NOMO-1 treated with dmso at 0.1 percent for 144 hours (cell line): ENCODE measurements at regions not wholly inside any gene's neighbourhood (a gene's known extent, or its start where the extent isn't known, plus 50 kb on each side); places are given as distances from the start of the nearest gene placed in this dataset.

Experiments
- DNase-seq: peaks from one replicate; lab custom pipeline; 2025; ENCODE audit not compliant: unreplicated experiment; lab: John Stamatoyannopoulos, UW

- DNase-seq = no peak
Observed at GRCh38 chr6:91447081-91447480, 860.2 kb upstream of the MAP3K7 start.

GRCh38 chr6:91443405-91443804, 856.5 kb upstream of the MAP3K7 start:
- no peak for DNase-seq

- DNase-seq = no peak
Observed at GRCh38 chr6:91442342-91442741, 855.5 kb upstream of the MAP3K7 start.

GRCh38 chr6:91438570-91438969, 851.7 kb upstream of the MAP3K7 start:
- no peak for DNase-seq

- no peak for DNase-seq
Observed at GRCh38 chr6:91437315-91437729, 850.5 kb upstream of the MAP3K7 start.

GRCh38 chr6:91436448-91436847, 849.6 kb upstream of the MAP3K7 start:
- DNase-seq = no peak

- DNase-seq = no peak
Observed at GRCh38 chr6:91435630-91436029, 848.8 kb upstream of the MAP3K7 start.

- DNase-seq = no peak
Observed at GRCh38 chr6:91434576-91434975, 847.7 kb upstream of the MAP3K7 start.

GRCh38 chr6:91433660-91434534, 847.0 kb upstream of the MAP3K7 start:
- DNase-seq = no peak

- DNase-seq = no peak
Observed at GRCh38 chr6:91428953-91429560, 842.2 kb upstream of the MAP3K7 start.

- no peak for DNase-seq
Observed at GRCh38 chr6:91428296-91428695, 841.4 kb upstream of the MAP3K7 start.

- no peak for DNase-seq
Observed at GRCh38 chr6:91420243-91420642, 833.4 kb upstream of the MAP3K7 start.

GRCh38 chr6:91415031-91415605, 828.2 kb upstream of the MAP3K7 start:
- DNase-seq = no peak

- DNase-seq = no peak
Observed at GRCh38 chr6:91412532-91412931, 825.7 kb upstream of the MAP3K7 start.

GRCh38 chr6:91407706-91408105, 820.8 kb upstream of the MAP3K7 start:
- no peak for DNase-seq

- DNase-seq = no peak
Observed at GRCh38 chr6:91392951-91393350, 806.1 kb upstream of the MAP3K7 start.

- no peak for DNase-seq
Observed at GRCh38 chr6:91387290-91388059, 800.6 kb upstream of the MAP3K7 start.

- no peak for DNase-seq
Observed at GRCh38 chr6:91386204-91386603, 799.3 kb upstream of the MAP3K7 start.

- DNase-seq = no peak
Observed at GRCh38 chr6:91383207-91383606, 796.3 kb upstream of the MAP3K7 start.

GRCh38 chr6:91376686-91377085, 789.8 kb upstream of the MAP3K7 start:
- DNase-seq = no peak

GRCh38 chr6:91366781-91367180, 779.9 kb upstream of the MAP3K7 start:
- no peak for DNase-seq
